ENCODE measurements at regions not wholly inside any gene's neighbourhood (a gene's known extent, or its start where the extent isn't known, plus 50 kb on each side); places are given as distances from the start of the nearest gene placed in this dataset.

- TF ChIP-seq FOXA1 (IDR thresholded peaks at IDR 0.05) (no peak), CTCF (IDR thresholded peaks at IDR 0.05; ENCODE audit: low read depth, low read length, missing input control) (no peak), YY1 (IDR thresholded peaks at IDR 0.05) (no peak), MAX (IDR thresholded peaks at IDR 0.05) (no peak), JUND (IDR thresholded peaks at IDR 0.05) (no peak), RAD21 (IDR thresholded peaks at IDR 0.05) (no peak), REST (IDR thresholded peaks at IDR 0.05) (no peak), GABPA (IDR thresholded peaks at IDR 0.05 in 1 of 2, conservative IDR thresholded peaks at IDR 0.05 in 1 of 2) (no peak), TAF1 (conservative IDR thresholded peaks at IDR 0.05) (no peak), FOXA2 (IDR thresholded peaks at IDR 0.05) (no peak), RXRA (IDR thresholded peaks at IDR 0.05) (no peak), NR2F2 (IDR thresholded peaks at IDR 0.05) (no peak), HNF4A (conservative IDR thresholded peaks at IDR 0.05) (no peak), SP1 (IDR thresholded peaks at IDR 0.05) (no peak)
- no peak overlapping the region for H3K4me3 ChIP-seq (ENCODE audit: low read depth in 1 of 3, low read length in 3 of 3)
- H3K36me3 ChIP-seq (ENCODE audit: control insufficient read depth in 4 of 4, insufficient read depth in 3 of 4, low read depth in 1 of 4, low read length in 3 of 4): no peaks in the 10 kb centered on the region
- no peak overlapping the region for H3K9ac ChIP-seq (ENCODE audit: low read depth in 1 of 2, low read length in 2 of 2)
- H3K27me3 ChIP-seq (ENCODE audit: control insufficient read depth in 4 of 4, insufficient read depth in 4 of 4, low read length in 3 of 4): peaks cover 0 to 2% (median 0%) of the 10 kb centered on the region in 4 donors
- 84% methylated on average over 4 of the region's 4 CpGs for WGBS
- H3K4me1 ChIP-seq (ENCODE audit: control insufficient read depth in 4 of 4, insufficient read depth in 4 of 4, low read length in 3 of 4): no peaks in the 10 kb centered on the region
- no peak overlapping the region for H3K27ac ChIP-seq (ENCODE audit: low read depth in 1 of 2, low read length in 2 of 2)
- no peak for DNase-seq (ENCODE audit: low spot score)
- H3K9me3 ChIP-seq (ENCODE audit: control insufficient read depth in 4 of 4, low read length in 3 of 4): no peaks in the 10 kb centered on the region
These were observed 223.7 kb upstream of the SEMA6D start for GRCh38 chr15:47493357-47494247.

- Histone ChIP-seq H3K36me3 (ENCODE audit: control insufficient read depth in 4 of 4, insufficient read depth in 3 of 4, low read depth in 1 of 4, low read length in 3 of 4) (no peaks in the 10 kb centered on the region), H3K4me3 (ENCODE audit: low read depth in 1 of 3, low read length in 3 of 3) (no peak overlapping the region), H3K27ac (ENCODE audit: low read depth in 1 of 2, low read length in 2 of 2) (no peak overlapping the region), H3K9me3 (ENCODE audit: control insufficient read depth in 4 of 4, low read length in 3 of 4) (no peaks in the 10 kb centered on the region), H3K9ac (ENCODE audit: low read depth in 1 of 2, low read length in 2 of 2) (no peak overlapping the region), H3K4me1 (ENCODE audit: control insufficient read depth in 4 of 4, insufficient read depth in 4 of 4, low read length in 3 of 4) (no peaks in the 10 kb centered on the region), H3K27me3 (ENCODE audit: control insufficient read depth in 4 of 4, insufficient read depth in 4 of 4, low read length in 3 of 4) (peaks cover 0 to 2% (median 0%) of the 10 kb centered on the region in 4 donors)
- WGBS: 77% methylated on average over 5 of the region's 5 CpGs
- DNase-seq (ENCODE audit: low spot score): no peak
- no peak for TF ChIP-seq MAX (IDR thresholded peaks at IDR 0.05)
- TF ChIP-seq GABPA (IDR thresholded peaks at IDR 0.05 in 1 of 2, conservative IDR thresholded peaks at IDR 0.05 in 1 of 2): no peak
- TF ChIP-seq HNF4A (conservative IDR thresholded peaks at IDR 0.05): no peak
These were observed 220.7 kb upstream of the SEMA6D start for GRCh38 chr15:47496343-47497185.
